HG02885 (cell line): ENCODE measurements at regions not wholly inside any gene's neighbourhood (a gene's known extent, or its start where the extent isn't known, plus 50 kb on each side); places are given as distances from the start of the nearest gene placed in this dataset.

Source experiments
- ATAC-seq: cut with Tn5 transposase; IDR thresholded peaks from one replicate; pipeline ENCODE4 v1.9.1; 2021; ENCODE audit warnings: mild to moderate bottlenecking; ENCODE audit not compliant: unreplicated experiment, poor library complexity

GRCh38 chr1:117678246-117678977 is 72.6 kb downstream of the TENT5C start:
- no peak for ATAC-seq

- no peak for ATAC-seq
Measured at GRCh38 chr1:117679299-117679698, 73.5 kb downstream of the TENT5C start.

- no peak for ATAC-seq
Measured at GRCh38 chr1:117679868-117680267, 74.0 kb downstream of the TENT5C start.

GRCh38 chr1:117680316-117681002 is 74.6 kb downstream of the TENT5C start:
- no peak for ATAC-seq

GRCh38 chr1:117681093-117681900 is 75.4 kb downstream of the TENT5C start:
- no peak for ATAC-seq

- ATAC-seq = no peak
Measured at GRCh38 chr1:117681901-117682250, 76.0 kb downstream of the TENT5C start.

- ATAC-seq = no peak
Measured at GRCh38 chr1:117682372-117682771, 76.5 kb downstream of the TENT5C start.

GRCh38 chr1:117683571-117684285 is 77.9 kb downstream of the TENT5C start:
- no peak for ATAC-seq

GRCh38 chr1:117685936-117686806 is 80.3 kb downstream of the TENT5C start:
- no peak for ATAC-seq

GRCh38 chr1:117686907-117687306 is 81.1 kb downstream of the TENT5C start:
- ATAC-seq = no peak

- no peak for ATAC-seq
Measured at GRCh38 chr1:117689997-117690625, 84.3 kb downstream of the TENT5C start.

- no peak for ATAC-seq
Measured at GRCh38 chr1:117691942-117692341, 86.1 kb downstream of the TENT5C start.

GRCh38 chr1:117694543-117694942 is 88.7 kb downstream of the TENT5C start:
- ATAC-seq = no peak

- ATAC-seq = no peak
Measured at GRCh38 chr1:117695796-117696490, 90.1 kb downstream of the TENT5C start.

- ATAC-seq = no peak
Measured at GRCh38 chr1:117696561-117696960, 90.7 kb downstream of the TENT5C start.

GRCh38 chr1:117697220-117697781 is 91.5 kb downstream of the TENT5C start:
- no peak for ATAC-seq

GRCh38 chr1:117698398-117699160 is 92.7 kb downstream of the TENT5C start:
- ATAC-seq = no peak

- no peak for ATAC-seq
Measured at GRCh38 chr1:117699953-117700352, 94.1 kb downstream of the TENT5C start.
